HepG2 (cell line): ENCODE measurements at regions not wholly inside any gene's neighbourhood (a gene's known extent, or its start where the extent isn't known, plus 50 kb on each side); places are given as distances from the start of the nearest gene placed in this dataset.
A peak's percentile ranks its signal among the peaks of the same experiment; 100 is the strongest.

ENCODE experiments used
- ATAC-seq: fragments of 200-7000 bp; cut with Tn5 transposase; 3 replicates; pipeline ENCODE4 v1.9.1; 2020; ENCODE audit warnings: mild to moderate bottlenecking, moderate library complexity
- BruUV-seq: library from RNA; stranded (reverse); fragments of 400-500 nt; replicated peaks from 2 replicates; lab custom pipeline; 2021; lab: Mats Ljungman, UMichigan
- CTCF ChIA-PET: fragments of 300-600 bp; formaldehyde crosslinking; extraction: SDS; loops from one replicate; lab custom pipeline; 2021; ENCODE audit warnings: low total read pairs, inconsistent platforms, low intra/inter-chr PET ratio; lab: Yijun Ruan, JAX
- POLR2A ChIA-PET: fragments of 350-600 bp; sonication (Branson Sonifier 250); formaldehyde crosslinking; loops from one replicate; lab custom pipeline; 2020; ENCODE audit warnings: antibody characterized with exemption, inconsistent platforms; lab: Yijun Ruan, JAX
- DNase-seq: peaks from one replicate; pipeline ENCODE4 v3.0.0-alpha.2; 2015; ENCODE audit warnings: low spot score
- FAIRE-seq: peaks from 3 replicates; lab custom pipeline; 2011; peaks lifted over from hg19 to GRCh38; lab: Jason Lieb, UNC
- H2AFZ ChIP-seq: one replicate; pipeline ENCODE4 v1.6.1; 2011; ENCODE audit warnings: low read length, inconsistent platforms
- H3K27ac ChIP-seq: fragments of 300-600 bp; 3 replicates; pipeline ENCODE4 v1.8.0; 2011; ENCODE audit warnings: mixed run types, mild to moderate bottlenecking, mixed read lengths, low read length, inconsistent platforms; ENCODE audit not compliant: insufficient read depth; ENCODE audit errors: extremely low read length
- H3K27me3 ChIP-seq, 2 experiments: fragments of 200-600 bp in 1 of 2; 2 replicates in 1 of 2; 3 replicates in 1 of 2; pipeline versions ENCODE4 v1.6.0 to v1.8.0; 2011; ENCODE audit warnings: low read length in 2 of 2, mild to moderate bottlenecking in 2 of 2, moderate library complexity in 2 of 2, inconsistent platforms in 1 of 2; ENCODE audit not compliant: insufficient read depth in 2 of 2, control insufficient read depth in 1 of 2
- H3K36me3 ChIP-seq, 2 experiments: fragments of 200-600 bp in 1 of 2; replicated peaks in 1 of 2; 2 replicates in 1 of 2; 3 replicates in 1 of 2; pipeline versions ENCODE4 v1.5.1 to v1.8.0; 2011; ENCODE audit warnings: low read length in 2 of 2, inconsistent platforms in 1 of 2; ENCODE audit not compliant: insufficient read depth in 2 of 2, control insufficient read depth in 1 of 2
- H3K4me1 ChIP-seq: 2 replicates; pipeline ENCODE4 v1.5.1; 2012; ENCODE audit warnings: low read length, inconsistent platforms; ENCODE audit not compliant: insufficient read depth
- H3K4me2 ChIP-seq: 2 replicates; pipeline ENCODE4 v1.6.0; 2011; ENCODE audit warnings: low read depth, low read length, inconsistent platforms
- H3K4me3 ChIP-seq, 3 experiments: fragments of 200-600 bp in 1 of 3; sonication (generic), shearing (Covaris generic) in 1 of 3; replicated peaks in 1 of 3; 2 replicates each; pipeline ENCODE4 v1.5.1; 2011 to 2016; ENCODE audit warnings: low read length in 3 of 3, inconsistent platforms in 2 of 3, low read depth in 2 of 3, mild to moderate bottlenecking in 2 of 3, control low read depth in 1 of 3, mixed read lengths in 1 of 3; ENCODE audit not compliant: insufficient read depth in 1 of 3
- H3K79me2 ChIP-seq: one replicate; pipeline ENCODE4 v1.6.1; 2011; ENCODE audit warnings: low read length, inconsistent platforms; ENCODE audit not compliant: insufficient read depth
- H3K9ac ChIP-seq: 2 replicates; pipeline ENCODE4 v1.6.0; 2011; ENCODE audit warnings: mild to moderate bottlenecking, low read depth, low read length, inconsistent platforms; ENCODE audit not compliant: insufficient read depth
- H3K9me3 ChIP-seq: 2 replicates; pipeline ENCODE4 v1.5.1; 2012; ENCODE audit warnings: mild to moderate bottlenecking, low read length
- H4K20me1 ChIP-seq: 2 replicates; pipeline ENCODE4 v1.6.0; 2011; ENCODE audit warnings: inconsistent platforms, mild to moderate bottlenecking, low read length, moderate library complexity; ENCODE audit not compliant: insufficient read depth
- E2F5 ChIP-seq: sonication (generic); formaldehyde crosslinking; conservative IDR thresholded peaks from 2 replicates; pipeline ENCODE4 v1.4.0; 2020; ENCODE audit warnings: missing genetic modification reagents
- FOXC1 ChIP-seq: sonication (generic); formaldehyde crosslinking; IDR thresholded peaks from 2 replicates; pipeline ENCODE4 v1.8.0; 2022; ENCODE audit warnings: mild to moderate bottlenecking, missing genetic modification reagents, borderline replicate concordance
- HMG20A ChIP-seq: IDR thresholded peaks from 2 replicates; pipeline ENCODE4 v1.6.1; 2016; ENCODE audit warnings: borderline replicate concordance
- NFYC ChIP-seq: IDR thresholded peaks from 2 replicates; pipeline ENCODE4 v1.6.1; 2016; ENCODE audit warnings: missing genetic modification reagents, missing compliant biosample characterization
- PITX1 ChIP-seq: sonication (generic); formaldehyde crosslinking; IDR thresholded peaks from 2 replicates; pipeline ENCODE4 v1.5.1; 2020; ENCODE audit warnings: mild to moderate bottlenecking, missing genetic modification reagents
- PLSCR1 ChIP-seq: sonication (generic); formaldehyde crosslinking; IDR thresholded peaks from 2 replicates; pipeline ENCODE4 v1.5.0; 2020; ENCODE audit warnings: missing genetic modification reagents, mild to moderate bottlenecking, borderline replicate concordance
- PPARG ChIP-seq: conservative IDR thresholded peaks from 2 replicates; pipeline ENCODE4 v1.6.1; 2016; ENCODE audit warnings: missing biosample characterization, missing genetic modification reagents
- RFX3 ChIP-seq: IDR thresholded peaks from 2 replicates; pipeline ENCODE4 v1.6.1; 2016; ENCODE audit warnings: missing biosample characterization, missing genetic modification reagents
- RFXANK ChIP-seq: IDR thresholded peaks from 2 replicates; pipeline ENCODE4 v1.6.1; 2016
- SRSF4 ChIP-seq: fragments of 200-400 bp; formaldehyde crosslinking; IDR thresholded peaks from one replicate; pipeline ENCODE4 v1.6.1; 2018; ENCODE audit warnings: mild to moderate bottlenecking, low read depth, low read length, moderate library complexity; ENCODE audit not compliant: poor library complexity, severe bottlenecking
- UBTF ChIP-seq: sonication (generic); formaldehyde crosslinking; IDR thresholded peaks from 2 replicates; pipeline ENCODE4 v1.4.0; 2020; ENCODE audit warnings: mild to moderate bottlenecking, missing genetic modification reagents
- ZBTB37 ChIP-seq: sonication (generic); formaldehyde crosslinking; IDR thresholded peaks from 2 replicates; pipeline ENCODE4 v1.4.0; 2020; ENCODE audit warnings: mild to moderate bottlenecking, missing genetic modification reagents
- ZFP91 ChIP-seq: sonication (generic); formaldehyde crosslinking; IDR thresholded peaks from 2 replicates; pipeline ENCODE4 v1.9.0; 2022; ENCODE audit warnings: missing genetic modification reagents, mild to moderate bottlenecking, borderline replicate concordance
- ZNF12 ChIP-seq: sonication (generic); formaldehyde crosslinking; IDR thresholded peaks from 2 replicates; pipeline ENCODE4 v1.5.0; 2020; ENCODE audit warnings: missing genetic modification reagents
- ZNF124 ChIP-seq: sonication (generic); formaldehyde crosslinking; IDR thresholded peaks from 2 replicates; pipeline ENCODE4 v1.4.0; 2020; ENCODE audit warnings: missing genetic modification reagents
- ZNF484 ChIP-seq: sonication (generic); formaldehyde crosslinking; IDR thresholded peaks from 2 replicates; pipeline ENCODE4 v1.5.1; 2020; ENCODE audit warnings: mild to moderate bottlenecking, low read depth, missing genetic modification reagents, borderline replicate concordance
- WGBS: methylation state at CpG from one replicate; pipeline ENCODE4 v1.1.6; 2017; ENCODE audit warnings: low lambda C conversion rate; 5-methylcytosine and 5-hydroxymethylcytosine counted together
- in situ Hi-C: cut with HindIII; loops from 2 replicates; pipeline ENCODE4 v1.10.0; 2017; ENCODE audit warnings: low pct_unique_long_range_greater_than_20kb; ENCODE audit not compliant: extremely low pct_ligation_motif_present
- intact Hi-C: fragments of 100-400 bp; cut with micrococcal nuclease; formaldehyde crosslinking; loops from one replicate; pipeline ENCODE4 v1.10.0; 2022; ENCODE audit not compliant: unreplicated experiment

- TF ChIP-seq UBTF (CRISPR knock-in tag) (no peak), FOXC1 (CRISPR knock-in tag) (no peak), SRSF4 (no peak), ZNF124 (CRISPR knock-in tag) (no peak), RFX3 (no peak), HMG20A (no peak)
These were observed 505.8 kb downstream of the KCNJ2 start (continued) for GRCh38 chr17:70675070-70675590.

GRCh38 chr17:70677783-70678647 lies 508.7 kb downstream of the KCNJ2 start:
- Histone ChIP-seq H4K20me1 (no peaks in the 10 kb centered on the region), H3K27me3 (no peaks in the 10 kb centered on the region), H3K4me2 (peak overlapping the region; percentile 40), H3K79me2 (no peaks in the 10 kb centered on the region), H3K9me3 (no peaks in the 10 kb centered on the region), H3K27ac (peak overlapping the region; percentile 16), H3K9ac (no peak overlapping the region), H3K4me1 (peaks cover 16% of the 10 kb centered on the region), H2AFZ (peak overlapping the region; percentile 18), H3K36me3 (no peaks in the 10 kb centered on the region), H3K4me3 (no peak overlapping the region)
- intact Hi-C loops (no loop called here), in situ Hi-C loops (no loop called here)
- 22% methylated on average over 9 of the region's 9 CpGs for WGBS
- peak; percentile 54 for FAIRE-seq
- ATAC-seq = peak; percentile 98
- ChIA-PET POLR2A (no interaction called here), CTCF (no interaction called here)
- DNase-seq = peak; percentile 75
- BruUV-seq = no TSS peak
- TF ChIP-seq ZBTB37 (CRISPR knock-in tag) = no peak
- TF ChIP-seq ZFP91 (CRISPR knock-in tag) = no peak
- TF ChIP-seq E2F5 (CRISPR knock-in tag) = no peak
- TF ChIP-seq ZNF12 (CRISPR knock-in tag) = peak; percentile 90
- TF ChIP-seq ZNF484 (CRISPR knock-in tag) = no peak
- no peak for TF ChIP-seq RFXANK (CRISPR knock-in tag)
- no peak for TF ChIP-seq PPARG (CRISPR knock-in tag)
- TF ChIP-seq NFYC = no peak
- TF ChIP-seq PLSCR1 (CRISPR knock-in tag) = no peak
- 0 out of 2 replicates have a peak, but pooled peaks have one; percentile 58 for TF ChIP-seq PITX1
